Panc1 (cell line): ENCODE measurements at regions not wholly inside any gene's neighbourhood (a gene's known extent, or its start where the extent isn't known, plus 50 kb on each side); places are given as distances from the start of the nearest gene placed in this dataset.
"Not testable (repeated sequence)": the region's sequence is repeated elsewhere in the genome, so short reads cannot be mapped to it uniquely, and the experiment has no call there.

Source experiments
- ATAC-seq: fragments of 200-7000 bp; cut with Tn5 transposase; 2 replicates; pipeline ENCODE4 v1.9.1; 2020; ENCODE audit warnings: mild to moderate bottlenecking, moderate library complexity
- BruUV-seq: library from RNA; stranded (reverse); fragments of 400-500 nt; replicated peaks from 2 replicates; lab custom pipeline; 2021; lab: Mats Ljungman, UMichigan
- CTCF ChIA-PET: fragments of 300-600 bp; sonication (Branson Sonifier 250); formaldehyde crosslinking; loops from one replicate; lab custom pipeline; 2022; ENCODE audit warnings: antibody characterized with exemption; lab: Charles Lee
- POLR2A ChIA-PET: fragments of 300-600 bp; sonication (Branson Sonifier 250); formaldehyde crosslinking; loops from one replicate; lab custom pipeline; 2022; ENCODE audit warnings: antibody characterized with exemption; lab: Charles Lee
- DNase-seq: peaks from one replicate; pipeline ENCODE4 v3.0.0-alpha.2; 2010; ENCODE audit warnings: low read depth, low spot score
- H3K27ac ChIP-seq: 2 replicates; pipeline ENCODE4 v1.5.1; 2011; ENCODE audit warnings: mild to moderate bottlenecking, low read length, inconsistent platforms
- H3K27me3 ChIP-seq: fragments of 200-500 bp; sonication (Bioruptor generic); 2 replicates; pipeline ENCODE4 v1.6.0; 2014; ENCODE audit warnings: low read length, inconsistent platforms; ENCODE audit not compliant: control insufficient read depth, insufficient read depth
- H3K36me3 ChIP-seq: fragments of 200-500 bp; sonication (Bioruptor generic); 2 replicates; pipeline ENCODE4 v1.5.1; 2014; ENCODE audit warnings: inconsistent platforms, mild to moderate bottlenecking, low read length, moderate library complexity; ENCODE audit not compliant: control insufficient read depth, insufficient read depth
- H3K4me1 ChIP-seq: 2 replicates; pipeline ENCODE4 v1.5.1; 2011; ENCODE audit warnings: inconsistent platforms, mild to moderate bottlenecking, low read length, moderate library complexity; ENCODE audit not compliant: control insufficient read depth, insufficient read depth
- H3K4me3 ChIP-seq, 2 experiments: 2 replicates each; pipeline ENCODE4 v1.5.1; 2011 to 2012; ENCODE audit warnings: low read depth in 2 of 2, low read length in 2 of 2, mild to moderate bottlenecking in 2 of 2, inconsistent platforms in 1 of 2, moderate library complexity in 1 of 2
- H3K9me3 ChIP-seq: fragments of 200-500 bp; sonication (Bioruptor generic); 2 replicates; pipeline ENCODE4 v1.5.1; 2014; ENCODE audit warnings: low read depth, mild to moderate bottlenecking, inconsistent platforms, low read length, moderate library complexity; ENCODE audit not compliant: control insufficient read depth, insufficient read depth
- CTCF ChIP-seq: fragments of 450-650 bp; IDR thresholded peaks from 2 replicates; pipeline ENCODE4 v1.5.1; 2017; ENCODE audit warnings: mild to moderate bottlenecking
- POLR2AphosphoS5 ChIP-seq: IDR thresholded peaks from 2 replicates; pipeline ENCODE4 v1.6.1; 2012; ENCODE audit warnings: mild to moderate bottlenecking, low read depth, low read length, moderate library complexity
- REST ChIP-seq, 2 experiments: IDR thresholded peaks; 2 replicates each; pipeline ENCODE4 v1.6.1; 2011 to 2012; ENCODE audit warnings: low read depth in 2 of 2, control low read depth in 1 of 2, low read length in 1 of 2, mild to moderate bottlenecking in 1 of 2, moderate library complexity in 1 of 2; ENCODE audit not compliant: insufficient read depth in 1 of 2
- SIN3A ChIP-seq: IDR thresholded peaks from 2 replicates; pipeline ENCODE4 v1.6.1; 2012; ENCODE audit warnings: low read depth, mild to moderate bottlenecking, low read length, moderate library complexity, borderline replicate concordance; ENCODE audit not compliant: insufficient read depth
- TCF7L2 ChIP-seq: IDR thresholded peaks from 2 replicates; pipeline ENCODE4 v1.6.1; 2011; ENCODE audit warnings: mild to moderate bottlenecking, low read depth, low read length, inconsistent platforms
- in situ Hi-C: cut with HindIII; loops from 2 replicates; pipeline ENCODE4 v1.10.0; 2016; ENCODE audit warnings: low sequenced_read_pairs, low pct_unique_long_range_greater_than_20kb
- intact Hi-C: fragments of 100-400 bp; cut with micrococcal nuclease; formaldehyde crosslinking; loops from one replicate; pipeline ENCODE4 v1.10.0; 2022; ENCODE audit not compliant: unreplicated experiment

- ATAC-seq (no peak), DNase-seq (no peak)
- Histone ChIP-seq H3K4me1 (no peaks in the 10 kb centered on the region), H3K36me3 (no peaks in the 10 kb centered on the region), H3K4me3 (no peak overlapping the region), H3K27me3 (peaks cover 3% of the 10 kb centered on the region; the same call in 1 of the 2 replicates), H3K9me3 (no peaks in the 10 kb centered on the region), H3K27ac (no peak overlapping the region)
- CTCF ChIA-PET = no interaction called here
- in situ Hi-C loops = no loop called here
- POLR2A ChIA-PET = no interaction called here
- no TSS peak for BruUV-seq
- TF ChIP-seq SIN3A = no peak
- TF ChIP-seq POLR2AphosphoS5 = no peak
- intact Hi-C loops = no loop called here
Observed at GRCh38 chr20:19048995-19049501, 163.4 kb upstream of the SLC24A3 start.

GRCh38 chr20:19049514-19049913 lies 162.9 kb upstream of the SLC24A3 start:
- H3K4me3 ChIP-seq = no peak overlapping the region
- DNase-seq (no peak), ATAC-seq (no peak)
- in situ Hi-C loops = no loop called here
- no TSS peak for BruUV-seq
- H3K36me3 ChIP-seq = no peaks in the 10 kb centered on the region
- no peaks in the 10 kb centered on the region for H3K9me3 ChIP-seq
- H3K4me1 ChIP-seq = no peaks in the 10 kb centered on the region
- H3K27me3 ChIP-seq = peaks cover 3% of the 10 kb centered on the region; the same call in 1 of the 2 replicates
- intact Hi-C loops = no loop called here
- TF ChIP-seq SIN3A (no peak), POLR2AphosphoS5 (no peak), TCF7L2 (no peak), CTCF (no peak), REST (IDR thresholded peaks at IDR 0.05; ENCODE audit: insufficient read depth in 1 of 2, low read depth in 2 of 2, low read length in 1 of 2) (no peak)
- ChIA-PET POLR2A (no interaction called here), CTCF (no interaction called here)
- H3K27ac ChIP-seq = no peak overlapping the region

GRCh38 chr20:19056909-19057308 lies 155.5 kb upstream of the SLC24A3 start:
- BruUV-seq = no TSS peak
- ATAC-seq (no peak), DNase-seq (no peak)
- intact Hi-C loops = no loop called here
- in situ Hi-C loops = no loop called here
- no peaks in the 10 kb centered on the region for H3K27me3 ChIP-seq
- ChIA-PET CTCF (no interaction called here), POLR2A (no interaction called here)
- H3K27ac ChIP-seq = no peak overlapping the region
- H3K4me3 ChIP-seq = no peak overlapping the region
- TF ChIP-seq SIN3A (no peak), CTCF (peak; percentile 12; the same call in 1 of the 2 replicates), TCF7L2 (no peak), REST (IDR thresholded peaks at IDR 0.05; ENCODE audit: insufficient read depth in 1 of 2, low read depth in 2 of 2, low read length in 1 of 2) (no peak), POLR2AphosphoS5 (no peak)
- H3K36me3 ChIP-seq = no peaks in the 10 kb centered on the region
- H3K4me1 ChIP-seq = no peaks in the 10 kb centered on the region
- H3K9me3 ChIP-seq = no peaks in the 10 kb centered on the region

GRCh38 chr20:19064788-19065187 lies 147.7 kb upstream of the SLC24A3 start:
- H3K27me3 ChIP-seq, BruUV-seq, H3K36me3 ChIP-seq, H3K27ac ChIP-seq, in situ Hi-C loops, H3K9me3 ChIP-seq, DNase-seq, intact Hi-C loops, H3K4me1 ChIP-seq, POLR2A ChIA-PET, H3K4me3 ChIP-seq, ATAC-seq, CTCF ChIA-PET: not testable (repeated sequence)
